HCT116 (cell line): ENCODE measurements at regions not wholly inside any gene's neighbourhood (a gene's known extent, or its start where the extent isn't known, plus 50 kb on each side); places are given as distances from the start of the nearest gene placed in this dataset.

ENCODE experiments used
- ATAC-seq: fragments of 200-7000 bp; cut with Tn5 transposase; 2 replicates; pipeline ENCODE4 v1.9.1; 2020; ENCODE audit warnings: mild to moderate bottlenecking, moderate library complexity
- BruUV-seq: library from RNA; stranded (reverse); fragments of 400-500 nt; replicated peaks from 2 replicates; lab custom pipeline; 2021; lab: Mats Ljungman, UMichigan
- CTCF ChIA-PET: fragments of 300-600 bp; sonication (Branson Sonifier 250); formaldehyde crosslinking; loops from one replicate; lab custom pipeline; 2021; ENCODE audit warnings: antibody characterized with exemption; lab: Charles Lee
- POLR2A ChIA-PET: fragments of 300-600, 350-600 bp; sonication (Branson Sonifier 250); formaldehyde crosslinking; loops from one replicate; lab custom pipeline; 2021; ENCODE audit warnings: antibody characterized with exemption; lab: Charles Lee
- RAD21 ChIA-PET, 2 experiments: fragments of 300-600 bp; sonication (Branson Sonifier 250); formaldehyde crosslinking; loops; one replicate each; lab custom pipeline; 2023; ENCODE audit warnings: low total read pairs in 2 of 2; ENCODE audit not compliant: uncharacterized antibody in 2 of 2, unreplicated experiment in 2 of 2, low non-redundant PET in 1 of 2; lab: Charles Lee
- DNase-seq: peaks from one replicate; pipeline ENCODE4 v3.0.0-alpha.2; 2010; ENCODE audit warnings: low read depth, low spot score
- H2AFZ ChIP-seq: fragments of 200-600 bp; shearing (Covaris generic), sonication (generic); 2 replicates; pipeline ENCODE4 v1.6.1; 2017; ENCODE audit warnings: low read depth, mixed run types, mixed read lengths, antibody characterized with exemption, low read length; ENCODE audit not compliant: poor library complexity, severe bottlenecking
- H3K27ac ChIP-seq: 2 replicates; pipeline ENCODE4 v1.5.1; 2012; ENCODE audit warnings: low read depth, low read length
- H3K27me3 ChIP-seq: fragments of 200-600 bp; sonication (generic); 2 replicates; pipeline ENCODE4 v1.6.1; 2016; ENCODE audit warnings: mixed run types, low read length, mixed read lengths; ENCODE audit not compliant: insufficient read depth
- H3K36me3 ChIP-seq, 2 experiments: fragments of 200-500 bp in 1 of 2; fragments of 200-600 bp in 1 of 2; sonication (Bioruptor generic) in 1 of 2; sonication (generic) in 1 of 2; 2 replicates each; pipeline versions ENCODE4 v1.5.1 to v1.6.1; 2014 to 2016; ENCODE audit warnings: low read length in 2 of 2, inconsistent platforms in 1 of 2, mixed read lengths in 1 of 2, mixed run types in 1 of 2; ENCODE audit not compliant: insufficient read depth in 2 of 2, control insufficient read depth in 1 of 2
- H3K4me1 ChIP-seq, 2 experiments: fragments of 200-600 bp in 1 of 2; sonication (generic) in 1 of 2; 2 replicates each; pipeline versions ENCODE4 v1.5.1 to v1.6.1; 2012 to 2017; ENCODE audit warnings: low read length in 2 of 2, inconsistent platforms in 1 of 2, mild to moderate bottlenecking in 1 of 2, mixed read lengths in 1 of 2, mixed run types in 1 of 2, moderate library complexity in 1 of 2; ENCODE audit not compliant: insufficient read depth in 2 of 2, control insufficient read depth in 1 of 2
- H3K4me2 ChIP-seq: fragments of 200-600 bp; sonication (generic); 2 replicates; pipeline ENCODE4 v1.6.1; 2017; ENCODE audit warnings: mixed run types, low read length, mixed read lengths
- H3K4me3 ChIP-seq, 2 experiments: fragments of 200-600 bp in 1 of 2; sonication (generic) in 1 of 2; replicated peaks in 1 of 2; 2 replicates each; pipeline ENCODE4 v1.5.1; 2011 to 2016; ENCODE audit warnings: low read length in 2 of 2, control low read depth in 1 of 2, low read depth in 1 of 2, mild to moderate bottlenecking in 1 of 2, mixed read lengths in 1 of 2, mixed run types in 1 of 2
- H3K79me2 ChIP-seq: fragments of 200-600 bp; sonication (generic); 2 replicates; pipeline ENCODE4 v1.6.1; 2017; ENCODE audit warnings: mild to moderate bottlenecking, mixed run types, low read length, moderate library complexity, mixed read lengths; ENCODE audit not compliant: insufficient read depth
- H3K9ac ChIP-seq: fragments of 200-600 bp; sonication (generic); 2 replicates; pipeline ENCODE4 v1.6.1; 2016; ENCODE audit warnings: low read length, mixed read lengths
- H3K9me2 ChIP-seq: fragments of 200-600 bp; sonication (generic), shearing (Covaris generic); 2 replicates; pipeline ENCODE4 v1.6.1; 2017; ENCODE audit warnings: mixed run types, mild to moderate bottlenecking, moderate library complexity; ENCODE audit not compliant: insufficient read depth
- H3K9me3 ChIP-seq, 2 experiments: fragments of 200-500 bp in 1 of 2; fragments of 200-600 bp in 1 of 2; sonication (Bioruptor generic) in 1 of 2; sonication (generic) in 1 of 2; 2 replicates each; pipeline ENCODE4 v1.6.1; 2014 to 2017; ENCODE audit warnings: low read length in 2 of 2, mixed read lengths in 2 of 2, inconsistent platforms in 1 of 2, low read depth in 1 of 2, mild to moderate bottlenecking in 1 of 2, mixed run types in 1 of 2, moderate library complexity in 1 of 2; ENCODE audit not compliant: control insufficient read depth in 1 of 2, insufficient read depth in 1 of 2
- H4K20me1 ChIP-seq: fragments of 200-600 bp; sonication (generic), shearing (Covaris generic); 2 replicates; pipeline ENCODE4 v1.6.1; 2017; ENCODE audit warnings: mixed run types, mild to moderate bottlenecking, moderate library complexity; ENCODE audit not compliant: insufficient read depth
- ATF3 ChIP-seq: IDR thresholded peaks from 2 replicates; pipeline ENCODE4 v1.6.1; 2012
- CBX3 ChIP-seq: IDR thresholded peaks from 2 replicates; pipeline ENCODE4 v1.6.1; 2012; ENCODE audit warnings: low read depth
- EZH2 ChIP-seq: fragments of 200-600 bp; sonication (generic); IDR thresholded peaks from 2 replicates; pipeline ENCODE4 v1.6.1; 2017; ENCODE audit warnings: antibody characterized with exemption, mixed run types
- EZH2phosphoT487 ChIP-seq: fragments of 200-600 bp; IDR thresholded peaks from 2 replicates; pipeline ENCODE4 v1.6.1; 2018; ENCODE audit warnings: antibody characterized with exemption, borderline replicate concordance
- JUND ChIP-seq: IDR thresholded peaks from 2 replicates; pipeline ENCODE4 v1.6.1; 2012
- MAX ChIP-seq: IDR thresholded peaks from 2 replicates; pipeline ENCODE4 v1.6.1; 2012
- POLR2A ChIP-seq: IDR thresholded peaks from 2 replicates; pipeline ENCODE4 v1.7.0; 2011; ENCODE audit warnings: borderline replicate concordance; ENCODE audit not compliant: insufficient read depth, insufficient read length; ENCODE audit errors: extremely low read depth
- SIN3A ChIP-seq: IDR thresholded peaks from 2 replicates; pipeline ENCODE4 v1.6.1; 2012; ENCODE audit warnings: low read depth
- SRF ChIP-seq: IDR thresholded peaks from 2 replicates; pipeline ENCODE4 v1.6.1; 2012; ENCODE audit warnings: low read depth
- TCF7L2 ChIP-seq: IDR thresholded peaks from 2 replicates; pipeline ENCODE4 v1.7.0; 2011; ENCODE audit warnings: borderline replicate concordance, inconsistent platforms; ENCODE audit not compliant: insufficient read depth, insufficient read length; ENCODE audit errors: extremely low read depth
- YY1 ChIP-seq: IDR thresholded peaks from 2 replicates; pipeline ENCODE4 v1.6.1; 2011; ENCODE audit warnings: low read length, low read depth, moderate library complexity, mild to moderate bottlenecking; ENCODE audit not compliant: insufficient replicate concordance; ENCODE audit errors: extremely low read depth
- ZBTB33 ChIP-seq: IDR thresholded peaks from 2 replicates; pipeline ENCODE4 v1.6.1; 2011; ENCODE audit warnings: mild to moderate bottlenecking, low read length, moderate library complexity; ENCODE audit not compliant: insufficient replicate concordance; ENCODE audit errors: extremely low read depth
- intact Hi-C: fragments of 100-400 bp; cut with micrococcal nuclease; formaldehyde crosslinking; loops from 2 replicates; pipeline ENCODE4 v1.10.0; 2022

- H3K27me3 ChIP-seq = no peaks in the 10 kb centered on the region
- intact Hi-C loops = no loop called here
- H3K79me2 ChIP-seq = no peaks in the 10 kb centered on the region
- BruUV-seq = no TSS peak
- no peak overlapping the region for H3K27ac ChIP-seq
- ChIA-PET POLR2A (no interaction called here), RAD21 (no interaction called here), CTCF (no interaction called here)
- H3K9ac ChIP-seq = no peak overlapping the region
- no peaks in the 10 kb centered on the region for H3K4me1 ChIP-seq
- no peak overlapping the region for H2AFZ ChIP-seq
- no peaks in the 10 kb centered on the region for H3K9me2 ChIP-seq
- DNase-seq (no peak), ATAC-seq (no peak)
- H3K9me3 ChIP-seq = no peaks in the 10 kb centered on the region
- TF ChIP-seq ATF3 = no peak
- TF ChIP-seq TCF7L2 = no peak
- H3K4me3 ChIP-seq = no peak overlapping the region
- H4K20me1 ChIP-seq = no peaks in the 10 kb centered on the region
- no peaks in the 10 kb centered on the region for H3K36me3 ChIP-seq
- no peak overlapping the region for H3K4me2 ChIP-seq
Observed at GRCh38 chr4:124565371-124565770, 147.2 kb downstream of the ANKRD50 start.

GRCh38 chr4:124566030-124566429, 146.5 kb downstream of the ANKRD50 start:
- Histone ChIP-seq H3K9me2 (no peaks in the 10 kb centered on the region), H3K36me3 (no peaks in the 10 kb centered on the region), H3K9me3 (no peaks in the 10 kb centered on the region), H2AFZ (no peak overlapping the region), H3K27me3 (no peaks in the 10 kb centered on the region), H3K9ac (no peak overlapping the region), H3K27ac (no peak overlapping the region), H4K20me1 (no peaks in the 10 kb centered on the region), H3K4me3 (no peak overlapping the region)
- CTCF ChIA-PET = no interaction called here
- no peak for ATAC-seq
- intact Hi-C loops = no loop called here
- POLR2A ChIA-PET = no interaction called here
- no TSS peak for BruUV-seq
- TF ChIP-seq JUND = no peak
- no peak for TF ChIP-seq MAX
- TF ChIP-seq YY1 = no peak
- TF ChIP-seq EZH2 = no peak
- no peak for TF ChIP-seq POLR2A
- no peak for TF ChIP-seq EZH2phosphoT487
- TF ChIP-seq ZBTB33 = no peak
- TF ChIP-seq ATF3 = no peak
- no peak for TF ChIP-seq CBX3
- no peak for TF ChIP-seq SRF
- TF ChIP-seq SIN3A = no peak
- TF ChIP-seq, all 23 proteins: peak for 0
- RAD21 ChIA-PET = no interaction called here
- no peak for DNase-seq
- H3K4me2 ChIP-seq = no peak overlapping the region
- H3K79me2 ChIP-seq = no peaks in the 10 kb centered on the region
- H3K4me1 ChIP-seq = no peaks in the 10 kb centered on the region
